ENCODE measurements at regions not wholly inside any gene's neighbourhood (a gene's known extent, or its start where the extent isn't known, plus 50 kb on each side); places are given as distances from the start of the nearest gene placed in this dataset.

DNA sequence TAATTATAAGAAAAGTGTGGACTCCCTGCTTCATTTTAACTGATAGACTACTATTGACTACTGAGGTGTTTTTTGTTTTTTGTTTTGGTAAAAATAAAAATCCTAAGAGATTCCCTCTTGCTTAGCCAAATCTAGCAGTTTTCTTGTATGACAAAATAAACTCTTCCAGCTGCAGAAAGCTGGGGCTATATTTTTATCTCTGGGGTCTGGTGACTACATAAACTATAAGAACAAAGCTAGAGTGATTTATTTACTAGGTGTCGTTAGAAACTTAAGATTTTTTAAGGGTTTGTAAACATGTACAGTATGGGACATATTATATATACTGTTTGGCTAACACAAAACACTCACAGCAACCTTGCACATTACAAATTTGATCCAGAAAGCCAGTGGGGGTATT lies 467.4 kb upstream of the MPDZ start:
- Histone ChIP-seq H3K4me3 (no peak overlapping the region), H3K79me2 (ENCODE audit: control insufficient read depth, insufficient read depth, low read length) (no peaks in the 10 kb centered on the region), H3K9ac (ENCODE audit: insufficient read depth in 1 of 2, low read depth in 2 of 2, low read length in 2 of 2) (no peak overlapping the region), H3K4me1 (replicated peaks in 1 of 2; ENCODE audit: control insufficient read depth in 2 of 2, insufficient read depth in 2 of 2, low read length in 2 of 2) (no peaks in the 10 kb centered on the region), H3K4me2 (ENCODE audit: insufficient read depth, low read length) (no peak overlapping the region), H3K36me3 (ENCODE audit: control insufficient read depth, insufficient read depth, low read length) (no peaks in the 10 kb centered on the region), H3K27ac (ENCODE audit: extremely low read depth, low read depth, low read length) (no peak overlapping the region), H4K20me1 (replicated peaks; ENCODE audit: control insufficient read depth, insufficient read depth, low read length) (no peaks in the 10 kb centered on the region), H3K27me3 (ENCODE audit: control insufficient read depth in 2 of 2, insufficient read depth in 2 of 2, low read length in 2 of 2) (no peaks in the 10 kb centered on the region), H2AFZ (ENCODE audit: low read depth, low read length) (no peak overlapping the region), H3K9me1 (ENCODE audit: control insufficient read depth, insufficient read depth, low read length) (no peaks in the 10 kb centered on the region), H3K9me3 (replicated peaks; ENCODE audit: control insufficient read depth, insufficient read depth, low read depth, low read length) (no peaks in the 10 kb centered on the region)
- ATAC-seq, result no peak
- ChIA-PET POLR2A (no interaction called here), CTCF (ENCODE audit: low intra/inter-chr PET ratio) (no interaction called here)
- DNase-seq (ENCODE audit: extremely low read depth in 1 of 4, low spot score in 3 of 4), result no peak
- no CpG with 5 or more reads among the region's 1 CpG for WGBS (ENCODE audit: insufficient coverage, low coverage, missing lambda C conversion rate)
- intact Hi-C loops (cut with micrococcal nuclease), result no loop called here
- BruUV-seq (replicated peaks), result no TSS peak
- no peak for FAIRE-seq
- in situ Hi-C loops (cut with MboI), result no loop called here
- TF ChIP-seq, protein P1, sequence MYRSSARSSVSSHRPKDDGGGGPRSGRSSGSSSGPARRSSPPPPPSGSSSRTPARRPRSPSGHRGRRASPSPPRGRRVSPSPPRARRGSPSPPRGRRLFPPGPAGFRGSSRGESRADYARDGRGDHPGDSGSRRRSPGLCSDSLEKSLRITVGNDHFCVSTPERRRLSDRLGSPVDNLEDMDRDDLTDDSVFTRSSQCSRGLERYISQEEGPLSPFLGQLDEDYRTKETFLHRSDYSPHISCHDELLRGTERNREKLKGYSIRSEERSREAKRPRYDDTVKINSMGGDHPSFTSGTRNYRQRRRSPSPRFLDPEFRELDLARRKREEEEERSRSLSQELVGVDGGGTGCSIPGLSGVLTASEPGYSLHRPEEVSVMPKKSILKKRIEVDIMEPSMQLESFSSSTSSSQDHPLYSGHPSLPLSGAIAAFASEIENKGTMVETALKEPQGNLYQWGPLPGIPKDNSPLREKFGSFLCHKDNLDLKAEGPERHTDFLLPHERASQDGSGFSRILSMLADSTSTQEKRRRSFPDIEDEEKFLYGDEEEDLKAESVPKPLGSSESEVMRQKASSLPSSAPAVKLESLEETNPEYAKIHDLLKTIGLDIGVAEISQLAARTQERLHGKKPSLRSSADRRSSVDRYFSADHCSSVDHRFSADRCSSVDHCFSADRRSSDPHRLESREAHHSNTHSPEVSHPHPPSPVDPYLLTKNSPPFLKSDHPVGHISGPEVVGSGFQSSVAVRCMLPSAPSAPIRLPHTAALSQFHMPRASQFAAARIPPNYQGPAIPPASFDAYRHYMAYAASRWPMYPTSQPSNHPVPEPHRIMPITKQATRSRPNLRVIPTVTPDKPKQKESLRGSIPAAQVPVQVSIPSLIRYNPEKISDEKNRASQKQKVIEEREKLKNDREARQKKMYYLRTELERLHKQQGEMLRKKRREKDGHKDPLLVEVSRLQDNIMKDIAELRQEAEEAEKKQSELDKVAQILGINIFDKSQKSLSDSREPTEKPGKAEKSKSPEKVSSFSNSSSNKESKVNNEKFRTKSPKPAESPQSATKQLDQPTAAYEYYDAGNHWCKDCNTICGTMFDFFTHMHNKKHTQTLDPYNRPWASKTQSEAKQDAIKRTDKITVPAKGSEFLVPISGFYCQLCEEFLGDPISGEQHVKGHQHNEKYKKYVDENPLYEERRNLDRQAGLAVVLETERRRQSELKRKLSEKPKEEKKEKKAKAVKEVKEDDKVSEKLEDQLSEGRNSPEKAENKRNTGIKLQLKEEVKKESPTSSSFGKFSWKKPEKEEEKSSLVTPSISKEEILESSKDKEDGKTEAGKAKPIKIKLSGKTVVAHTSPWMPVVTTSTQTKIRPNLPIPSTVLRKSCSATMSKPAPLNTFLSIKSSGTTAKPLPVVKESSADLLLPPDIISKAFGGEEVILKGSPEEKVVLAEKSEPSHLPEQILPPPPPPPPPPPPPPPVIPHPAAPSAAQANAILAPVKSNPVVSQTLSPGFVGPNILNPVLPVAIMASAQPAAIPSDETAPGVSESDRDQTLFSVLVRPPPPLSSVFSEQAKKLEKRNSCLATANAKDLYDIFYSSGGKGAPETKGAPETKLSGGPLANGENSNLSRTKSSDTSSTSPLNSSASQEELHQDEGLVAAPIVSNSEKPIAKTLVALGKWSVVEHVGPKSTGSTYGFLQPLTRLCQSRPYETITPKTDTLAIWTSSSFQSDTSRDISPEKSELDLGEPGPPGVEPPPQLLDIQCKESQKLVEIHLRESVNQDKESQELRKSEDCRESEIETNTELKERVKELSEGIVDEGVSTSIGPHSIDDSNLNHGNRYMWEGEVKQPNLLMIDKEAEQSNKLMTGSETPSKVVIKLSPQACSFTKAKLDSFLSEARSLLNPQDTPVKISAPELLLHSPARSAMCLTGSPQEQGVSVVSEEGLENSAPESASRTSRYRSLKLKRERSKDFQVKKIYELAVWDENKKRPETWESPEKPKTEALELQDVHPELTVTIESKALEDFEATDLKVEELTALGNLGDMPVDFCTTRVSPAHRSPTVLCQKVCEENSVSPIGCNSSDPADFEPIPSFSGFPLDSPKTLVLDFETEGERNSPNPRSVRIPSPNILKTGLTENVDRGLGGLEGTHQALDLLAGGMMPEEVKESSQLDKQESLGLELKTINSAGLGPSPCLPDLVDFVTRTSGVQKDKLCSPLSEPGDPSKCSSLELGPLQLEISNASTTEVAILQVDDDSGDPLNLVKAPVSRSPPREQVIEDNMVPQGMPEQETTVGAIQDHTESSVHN (IDR thresholded peaks at IDR 0.05; ENCODE audit: borderline replicate concordance in 1 of 2, low read depth in 1 of 2), result no peak
- TF ChIP-seq CBFB (CRISPR knock-in tag; IDR thresholded peaks at IDR 0.05) (no peak), CTBP1 (IDR thresholded peaks at IDR 0.05; ENCODE audit: borderline replicate concordance) (no peak), ZNF668 (CRISPR knock-in tag; IDR thresholded peaks at IDR 0.05) (no peak), TCF7L2 (IDR thresholded peaks at IDR 0.05; ENCODE audit: low read depth, low read length) (no peak), ZNF124 (CRISPR knock-in tag; IDR thresholded peaks at IDR 0.05) (no peak), ZNF274 (IDR thresholded peaks at IDR 0.05; ENCODE audit: borderline replicate concordance, low read depth, low read length) (no peak), SAP30 (IDR thresholded peaks at IDR 0.05; ENCODE audit: borderline replicate concordance, insufficient read depth, low read depth, low read length, poor library complexity, severe bottlenecking) (no peak), ZNF699 (CRISPR knock-in tag; IDR thresholded peaks at IDR 0.05; ENCODE audit: insufficient replicate concordance) (no peak), BRF1 (IDR thresholded peaks at IDR 0.05; ENCODE audit: borderline replicate concordance, extremely low read depth, insufficient read length) (no peak), HDAC8 (tag; IDR thresholded peaks at IDR 0.05) (no peak), ZNF785 (CRISPR knock-in tag; IDR thresholded peaks at IDR 0.05) (no peak), MAFK (IDR thresholded peaks at IDR 0.05; ENCODE audit: low read length) (no peak)
- TF ChIP-seq, protein P2, sequence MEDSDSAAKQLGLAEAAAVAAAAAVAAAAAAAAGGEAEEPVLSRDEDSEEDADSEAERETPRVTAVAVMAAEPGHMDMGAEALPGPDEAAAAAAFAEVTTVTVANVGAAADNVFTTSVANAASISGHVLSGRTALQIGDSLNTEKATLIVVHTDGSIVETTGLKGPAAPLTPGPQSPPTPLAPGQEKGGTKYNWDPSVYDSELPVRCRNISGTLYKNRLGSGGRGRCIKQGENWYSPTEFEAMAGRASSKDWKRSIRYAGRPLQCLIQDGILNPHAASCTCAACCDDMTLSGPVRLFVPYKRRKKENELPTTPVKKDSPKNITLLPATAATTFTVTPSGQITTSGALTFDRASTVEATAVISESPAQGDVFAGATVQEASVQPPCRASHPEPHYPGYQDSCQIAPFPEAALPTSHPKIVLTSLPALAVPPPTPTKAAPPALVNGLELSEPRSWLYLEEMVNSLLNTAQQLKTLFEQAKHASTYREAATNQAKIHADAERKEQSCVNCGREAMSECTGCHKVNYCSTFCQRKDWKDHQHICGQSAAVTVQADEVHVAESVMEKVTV (CRISPR knock-in tag; IDR thresholded peaks at IDR 0.05), result no peak

Data from K562 (cell line).